ENCODE measurements at regions not wholly inside any gene's neighbourhood (a gene's known extent, or its start where the extent isn't known, plus 50 kb on each side); places are given as distances from the start of the nearest gene placed in this dataset.

- TF ChIP-seq MEF2B (IDR thresholded peaks at IDR 0.05; ENCODE audit: partially characterized antibody, poor library complexity, severe bottlenecking) (no peak), RBBP5 (conservative IDR thresholded peaks at IDR 0.05) (no peak), HDAC2 (IDR thresholded peaks at IDR 0.05) (no peak), IKZF2 (IDR thresholded peaks at IDR 0.05) (no peak), BACH1 (IDR thresholded peaks at IDR 0.05; ENCODE audit: borderline replicate concordance) (no peak), EED (IDR thresholded peaks at IDR 0.05; ENCODE audit: low read depth) (no peak)
These were observed 607.0 kb downstream of the ISL1 start (continued) for GRCh38 chr5:51990241-51990640.

DNA sequence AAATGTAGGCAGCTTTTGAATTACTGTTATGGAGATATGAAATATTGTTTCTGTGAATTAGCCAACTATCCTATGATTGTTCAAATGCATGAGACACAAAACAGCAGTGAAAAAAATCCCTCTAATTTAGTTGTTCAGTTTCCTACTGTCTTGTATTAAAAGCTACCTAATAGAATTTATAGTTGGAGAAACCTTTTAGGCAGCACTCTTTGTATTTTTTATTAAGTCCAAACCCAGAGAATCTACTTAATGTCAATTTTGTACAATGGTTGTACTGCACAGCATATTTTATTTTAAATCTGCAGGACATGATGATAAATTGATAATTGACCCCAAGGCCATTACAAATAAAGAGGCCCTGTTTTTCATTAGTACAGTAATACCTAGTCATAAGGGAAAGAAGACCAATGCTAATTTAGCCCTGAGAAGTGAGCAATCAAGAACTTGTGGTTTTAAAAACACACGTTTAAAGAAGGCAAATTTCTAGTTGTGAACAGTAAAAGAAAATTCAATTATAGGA is 607.5 kb downstream of the ISL1 start:
- SMC1A ChIA-PET (ENCODE audit: uncharacterized antibody, unreplicated experiment): no interaction called here
- Histone ChIP-seq H3K4me1 (ENCODE audit: control insufficient read depth, insufficient read depth, low read length) (no peaks in the 10 kb centered on the region), H3K9ac (ENCODE audit: control insufficient read depth, insufficient read depth, low read length) (no peak overlapping the region), H3K4me2 (ENCODE audit: control insufficient read depth, insufficient read depth) (no peak overlapping the region), H4K20me1 (ENCODE audit: control insufficient read depth, insufficient read depth) (no peaks in the 10 kb centered on the region), H3K79me2 (ENCODE audit: control insufficient read depth, insufficient read depth, low read length) (no peaks in the 10 kb centered on the region), H3K27me3 (replicated peaks in 1 of 2; ENCODE audit: control insufficient read depth in 2 of 2, insufficient read depth in 2 of 2, low read length in 1 of 2) (no peaks in the 10 kb centered on the region), H3K27ac (ENCODE audit: control insufficient read depth, insufficient read depth) (no peak overlapping the region), H3K9me3 (replicated peaks; ENCODE audit: control insufficient read depth, insufficient read depth, low read length) (no peaks in the 10 kb centered on the region), H3K36me3 (ENCODE audit: control insufficient read depth in 2 of 2, insufficient read depth in 2 of 2, low read length in 1 of 2) (no peaks in the 10 kb centered on the region), H3K4me3 (no peak overlapping the region), H2AFZ (ENCODE audit: control insufficient read depth, low read depth, low read length) (no peak overlapping the region)
- no peak for ATAC-seq
- FAIRE-seq: no peak
- POLR2A ChIA-PET: no interaction called here
- CTCF ChIA-PET: no interaction called here
- BruUV-seq (replicated peaks): no TSS peak
- no peak for DNase-seq (ENCODE audit: low read depth, low spot score)
- RAD21 ChIA-PET (ENCODE audit: unreplicated experiment): no interaction called here
- 0% methylated on average over 1 of the region's 1 CpG for WGBS (ENCODE audit: insufficient coverage, insufficient replicate concordance, low lambda C conversion rate, missing lambda C conversion rate)
- intact Hi-C loops (cut with micrococcal nuclease; ENCODE audit: unreplicated experiment): no loop called here
- in situ Hi-C loops (cut with MboI): no loop called here
- TF ChIP-seq HDAC2 (IDR thresholded peaks at IDR 0.05) (no peak), ZBED1 (IDR thresholded peaks at IDR 0.05; ENCODE audit: borderline replicate concordance) (no peak), SREBF1 (IDR thresholded peaks at IDR 0.05; ENCODE audit: low read length) (no peak), SMAD5 (IDR thresholded peaks at IDR 0.05; ENCODE audit: low read depth) (no peak), TAF1 (IDR thresholded peaks at IDR 0.05; ENCODE audit: borderline replicate concordance, low read depth, low read length) (no peak), ASH2L (IDR thresholded peaks at IDR 0.05; ENCODE audit: borderline replicate concordance, low read depth) (no peak), LARP7 (IDR thresholded peaks at IDR 0.05) (no peak), FOXM1 (IDR thresholded peaks at IDR 0.05; ENCODE audit: low read depth, low read length) (no peak), NBN (IDR thresholded peaks at IDR 0.05) (no peak), JUNB (IDR thresholded peaks at IDR 0.05) (no peak), HCFC1 (IDR thresholded peaks at IDR 0.05; ENCODE audit: low read length) (no peak), ATF7 (IDR thresholded peaks at IDR 0.05; ENCODE audit: low read depth) (no peak), IKZF1 (conservative IDR thresholded peaks at IDR 0.05) (no peak)
- TF ChIP-seq, protein P1, sequence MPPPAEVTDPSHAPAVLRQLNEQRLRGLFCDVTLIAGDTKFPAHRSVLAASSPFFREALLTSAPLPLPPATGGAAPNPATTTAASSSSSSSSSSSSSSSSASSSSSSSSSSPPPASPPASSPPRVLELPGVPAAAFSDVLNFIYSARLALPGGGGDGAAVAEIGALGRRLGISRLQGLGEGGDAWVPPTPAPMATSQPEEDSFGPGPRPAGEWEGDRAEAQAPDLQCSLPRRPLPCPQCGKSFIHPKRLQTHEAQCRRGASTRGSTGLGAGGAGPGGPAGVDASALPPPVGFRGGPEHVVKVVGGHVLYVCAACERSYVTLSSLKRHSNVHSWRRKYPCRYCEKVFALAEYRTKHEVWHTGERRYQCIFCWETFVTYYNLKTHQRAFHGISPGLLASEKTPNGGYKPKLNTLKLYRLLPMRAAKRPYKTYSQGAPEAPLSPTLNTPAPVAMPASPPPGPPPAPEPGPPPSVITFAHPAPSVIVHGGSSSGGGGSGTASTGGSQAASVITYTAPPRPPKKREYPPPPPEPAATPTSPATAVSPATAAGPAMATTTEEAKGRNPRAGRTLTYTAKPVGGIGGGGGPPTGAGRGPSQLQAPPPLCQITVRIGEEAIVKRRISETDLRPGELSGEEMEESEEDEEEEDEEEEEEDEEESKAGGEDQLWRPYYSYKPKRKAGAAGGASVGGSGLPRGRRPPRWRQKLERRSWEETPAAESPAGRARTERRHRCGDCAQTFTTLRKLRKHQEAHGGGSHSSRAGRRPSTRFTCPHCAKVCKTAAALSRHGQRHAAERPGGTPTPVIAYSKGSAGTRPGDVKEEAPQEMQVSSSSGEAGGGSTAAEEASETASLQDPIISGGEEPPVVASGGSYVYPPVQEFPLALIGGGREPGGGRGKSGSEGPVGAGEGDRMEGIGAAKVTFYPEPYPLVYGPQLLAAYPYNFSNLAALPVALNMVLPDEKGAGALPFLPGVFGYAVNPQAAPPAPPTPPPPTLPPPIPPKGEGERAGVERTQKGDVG (CRISPR knock-in tag; IDR thresholded peaks at IDR 0.05): no peak
- TF ChIP-seq, protein P2, sequence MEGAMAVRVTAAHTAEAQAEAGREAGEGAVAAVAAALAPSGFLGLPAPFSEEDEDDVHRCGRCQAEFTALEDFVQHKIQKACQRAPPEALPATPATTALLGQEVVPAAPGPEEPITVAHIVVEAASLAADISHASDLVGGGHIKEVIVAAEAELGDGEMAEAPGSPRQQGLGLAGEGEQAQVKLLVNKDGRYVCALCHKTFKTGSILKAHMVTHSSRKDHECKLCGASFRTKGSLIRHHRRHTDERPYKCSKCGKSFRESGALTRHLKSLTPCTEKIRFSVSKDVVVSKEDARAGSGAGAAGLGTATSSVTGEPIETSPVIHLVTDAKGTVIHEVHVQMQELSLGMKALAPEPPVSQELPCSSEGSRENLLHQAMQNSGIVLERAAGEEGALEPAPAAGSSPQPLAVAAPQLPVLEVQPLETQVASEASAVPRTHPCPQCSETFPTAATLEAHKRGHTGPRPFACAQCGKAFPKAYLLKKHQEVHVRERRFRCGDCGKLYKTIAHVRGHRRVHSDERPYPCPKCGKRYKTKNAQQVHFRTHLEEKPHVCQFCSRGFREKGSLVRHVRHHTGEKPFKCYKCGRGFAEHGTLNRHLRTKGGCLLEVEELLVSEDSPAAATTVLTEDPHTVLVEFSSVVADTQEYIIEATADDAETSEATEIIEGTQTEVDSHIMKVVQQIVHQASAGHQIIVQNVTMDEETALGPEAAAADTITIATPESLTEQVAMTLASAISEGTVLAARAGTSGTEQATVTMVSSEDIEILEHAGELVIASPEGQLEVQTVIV (IDR thresholded peaks at IDR 0.05; ENCODE audit: borderline replicate concordance, partially characterized antibody): no peak
- TF ChIP-seq, protein P3, sequence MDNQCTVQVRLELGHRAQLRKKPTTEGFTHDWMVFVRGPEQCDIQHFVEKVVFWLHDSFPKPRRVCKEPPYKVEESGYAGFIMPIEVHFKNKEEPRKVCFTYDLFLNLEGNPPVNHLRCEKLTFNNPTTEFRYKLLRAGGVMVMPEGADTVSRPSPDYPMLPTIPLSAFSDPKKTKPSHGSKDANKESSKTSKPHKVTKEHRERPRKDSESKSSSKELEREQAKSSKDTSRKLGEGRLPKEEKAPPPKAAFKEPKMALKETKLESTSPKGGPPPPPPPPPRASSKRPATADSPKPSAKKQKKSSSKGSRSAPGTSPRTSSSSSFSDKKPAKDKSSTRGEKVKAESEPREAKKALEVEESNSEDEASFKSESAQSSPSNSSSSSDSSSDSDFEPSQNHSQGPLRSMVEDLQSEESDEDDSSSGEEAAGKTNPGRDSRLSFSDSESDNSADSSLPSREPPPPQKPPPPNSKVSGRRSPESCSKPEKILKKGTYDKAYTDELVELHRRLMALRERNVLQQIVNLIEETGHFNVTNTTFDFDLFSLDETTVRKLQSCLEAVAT (IDR thresholded peaks at IDR 0.05): no peak

All from GM12878 (cell line).